HL-60/S4 treated with phorbol 12-myristate 13-acetate at 8.2 ng/mL for 4 days and 3 days (cell line): ENCODE measurements at regions not wholly inside any gene's neighbourhood (a gene's known extent, or its start where the extent isn't known, plus 50 kb on each side); places are given as distances from the start of the nearest gene placed in this dataset.

Source experiments
- in situ Hi-C: fragments of 300-500 bp; cut with MboI; formaldehyde crosslinking; loops from 2 replicates; pipeline ENCODE4 v1.15.0; 2022; ENCODE audit warnings: low sequenced_read_pairs

DNA sequence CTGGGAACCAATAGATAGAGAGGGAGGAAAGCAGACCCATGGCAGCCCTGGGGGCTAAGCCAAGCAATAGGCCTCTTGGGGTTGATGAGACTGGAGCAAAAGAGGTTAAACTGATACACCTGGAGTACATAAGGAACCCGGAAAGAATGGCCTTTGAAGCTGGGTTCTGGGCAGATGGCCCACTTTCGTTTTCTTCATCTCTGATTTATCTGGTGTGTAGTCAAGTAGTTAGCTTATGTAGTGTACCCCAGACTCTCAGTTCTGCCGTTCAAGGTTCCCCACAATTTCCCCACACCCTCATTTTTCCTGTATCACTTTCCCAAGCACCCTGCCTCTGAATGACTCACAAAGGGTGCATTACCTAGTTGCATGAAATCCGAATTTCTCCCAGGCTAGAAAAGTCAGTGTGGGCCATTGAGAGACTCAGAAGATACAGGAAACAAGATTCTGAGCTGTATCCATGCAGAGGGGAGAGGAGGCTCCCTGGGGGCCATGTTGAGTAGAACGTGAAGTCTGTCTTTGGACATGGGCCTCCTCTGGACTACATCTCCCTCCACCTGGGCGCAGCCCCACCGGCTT is 235.0 kb downstream of the LOXHD1 start:
- in situ Hi-C loops: no loop called here

DNA sequence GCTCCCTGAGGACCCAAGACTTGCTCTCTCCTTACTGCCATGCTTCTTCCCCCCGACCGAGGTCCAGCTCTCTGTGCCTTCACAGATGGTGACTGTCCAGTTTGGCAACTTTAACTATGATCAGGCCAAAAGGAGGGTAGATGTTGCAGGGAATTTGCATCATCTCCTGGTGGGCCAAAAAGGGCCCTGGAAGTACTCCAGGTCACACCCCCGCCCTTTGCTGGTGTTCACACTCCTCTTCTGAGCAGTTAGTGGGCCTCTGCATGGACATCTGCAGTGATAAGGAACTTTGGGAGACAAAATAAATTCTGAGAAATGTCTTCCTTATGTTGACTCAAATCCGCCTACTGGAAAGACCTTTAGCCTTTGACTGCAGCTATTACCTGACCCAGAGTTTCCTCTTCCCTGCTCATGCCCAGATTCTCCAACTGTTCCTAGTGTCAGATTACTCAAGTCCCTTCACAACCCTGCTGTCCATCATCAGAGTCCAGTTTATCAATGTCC is 234.4 kb downstream of the LOXHD1 start:
- in situ Hi-C loops: no loop called here

DNA sequence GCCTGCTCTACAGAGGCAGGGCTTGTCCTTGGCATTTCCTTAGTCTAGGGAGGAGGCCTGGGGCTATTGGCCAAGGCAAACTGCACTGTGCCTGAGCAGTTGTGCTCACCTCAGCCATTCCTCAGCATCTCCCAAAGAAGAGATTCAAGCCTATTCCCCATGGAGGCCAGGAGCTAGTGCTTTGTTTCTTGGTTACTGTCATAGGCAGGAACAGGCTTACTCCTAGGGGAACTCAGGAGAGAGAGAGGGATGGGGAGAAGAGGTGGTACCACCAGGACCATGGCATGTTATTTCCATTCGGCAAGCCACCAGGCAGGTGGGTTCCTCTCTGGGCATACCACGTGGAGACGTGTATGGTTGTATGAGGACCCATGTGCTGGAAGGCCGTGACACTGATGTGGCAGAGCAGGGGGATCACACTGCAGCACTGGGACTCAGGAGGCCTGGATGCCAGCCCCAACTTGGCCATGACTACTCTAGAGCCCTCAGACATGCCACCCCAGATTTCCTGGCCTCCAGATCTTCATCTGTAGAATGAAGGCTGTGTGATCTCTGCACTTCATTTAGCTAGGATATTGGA is 233.7 kb downstream of the LOXHD1 start:
- in situ Hi-C loops: no loop called here

DNA sequence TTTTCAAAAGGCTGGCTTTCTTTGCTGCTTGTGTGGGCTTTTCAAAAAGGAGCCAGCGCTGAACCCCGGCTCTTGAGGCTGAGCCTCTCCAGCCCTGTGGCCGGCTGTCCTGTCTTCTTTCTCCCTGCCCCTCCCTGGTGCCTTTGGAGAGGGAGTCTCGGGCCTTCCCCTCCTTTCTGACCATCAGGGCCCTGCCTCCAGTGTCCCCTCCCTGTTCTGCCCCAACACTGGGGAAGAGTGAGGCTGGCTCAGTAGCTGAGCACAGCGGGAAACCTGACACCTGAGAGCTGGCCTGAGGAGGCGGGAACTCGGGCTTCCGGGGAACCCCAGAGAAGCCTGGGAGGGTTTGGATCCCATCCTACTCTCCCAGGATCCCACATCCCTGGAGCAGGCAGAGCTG is 232.1 kb downstream of the LOXHD1 start:
- in situ Hi-C loops: no loop called here

DNA sequence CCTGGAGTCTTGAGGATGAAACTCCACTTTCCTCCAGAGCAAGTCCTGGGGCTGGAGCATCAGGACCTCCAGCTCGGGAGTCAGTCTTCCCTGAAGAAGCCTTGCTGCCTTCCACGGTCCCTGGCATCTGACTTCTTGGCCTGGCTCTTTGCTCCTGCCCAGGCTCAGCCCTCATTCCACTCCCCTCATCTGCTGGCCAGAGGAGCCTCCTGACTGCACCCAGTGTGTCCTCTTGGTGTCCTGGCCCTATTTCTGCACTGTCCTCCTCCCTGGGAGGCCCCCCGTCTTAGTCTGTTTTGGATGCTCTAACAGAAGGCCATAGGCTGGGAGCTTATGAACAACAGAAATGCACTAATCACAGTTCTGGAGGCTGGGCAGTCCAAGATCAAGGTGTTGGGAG is 231.5 kb downstream of the LOXHD1 start:
- in situ Hi-C loops: no loop called here

DNA sequence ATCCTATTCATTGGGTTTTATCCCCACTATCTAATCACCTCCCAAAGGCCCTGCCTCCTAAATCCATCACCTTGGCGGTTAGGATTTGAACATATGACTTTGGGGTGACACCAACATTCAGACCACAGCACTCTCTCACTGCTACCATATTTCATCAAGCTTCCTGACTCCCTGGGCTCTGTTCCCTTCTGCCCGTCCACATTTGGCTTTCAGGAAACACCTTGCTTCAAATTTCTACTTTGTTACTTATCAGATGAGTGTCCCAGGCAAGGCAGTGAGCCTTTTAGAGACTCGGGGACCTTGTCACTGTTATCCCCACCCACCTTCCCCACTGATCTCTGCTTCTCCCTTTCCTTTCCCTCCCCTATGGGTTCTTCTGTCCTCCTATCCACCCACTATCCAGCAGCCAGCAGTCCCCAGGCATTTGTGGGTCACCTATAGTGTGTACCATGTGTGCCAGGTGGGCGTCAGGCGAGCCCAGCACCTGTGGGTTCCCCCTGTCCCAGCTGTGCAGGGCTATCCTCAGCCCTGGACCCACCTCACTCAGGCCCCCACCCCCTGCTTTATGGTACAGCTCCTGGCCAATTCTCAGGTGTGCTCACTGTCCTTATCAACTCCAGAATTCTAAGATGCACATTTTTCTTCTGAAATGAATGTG is 230.9 kb downstream of the LOXHD1 start:
- in situ Hi-C loops: no loop called here

DNA sequence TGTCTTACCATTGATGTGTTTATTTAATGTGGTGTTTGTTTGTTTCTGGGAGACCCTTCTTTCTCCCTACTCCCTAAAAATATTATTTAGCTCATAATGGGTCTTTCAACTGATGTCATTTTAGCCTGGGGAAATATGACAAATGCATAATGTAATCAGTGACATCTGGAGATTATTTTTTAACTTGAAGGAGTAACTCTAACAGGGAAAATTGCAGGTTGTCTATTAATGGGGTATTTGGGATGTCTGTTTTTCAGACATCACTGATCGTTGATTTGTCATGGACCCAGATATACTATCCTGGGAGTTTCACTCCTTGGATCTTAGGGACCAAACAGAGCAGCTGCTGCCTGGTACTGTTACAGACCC is 230.4 kb downstream of the LOXHD1 start:
- in situ Hi-C loops: no loop called here
